ENCODE measurements at regions not wholly inside any gene's neighbourhood (a gene's known extent, or its start where the extent isn't known, plus 50 kb on each side); places are given as distances from the start of the nearest gene placed in this dataset.
A peak's percentile ranks its signal among the peaks of the same experiment; 100 is the strongest.

- no peak for TF ChIP-seq CTCF (IDR thresholded peaks at IDR 0.05; ENCODE audit: borderline replicate concordance, control extremely low read depth, extremely low read depth, insufficient read depth, missing control alignments)
- in situ Hi-C loops (cut with MboI; ENCODE audit: low sequenced_read_pairs, unreplicated experiment) = no loop called here
- no peak for DNase-seq (ENCODE audit: low spot score)
Observed at GRCh38 chr12:125201940-125202339, 136.7 kb downstream of the AACS start.

- no peak for TF ChIP-seq CTCF (IDR thresholded peaks at IDR 0.05; ENCODE audit: borderline replicate concordance, control extremely low read depth, extremely low read depth, insufficient read depth, missing control alignments)
- no peak for DNase-seq (ENCODE audit: low spot score)
- in situ Hi-C loops (cut with MboI; ENCODE audit: low sequenced_read_pairs, unreplicated experiment) = no loop called here
Observed at GRCh38 chr12:125202421-125202820, 137.2 kb downstream of the AACS start.

DNA sequence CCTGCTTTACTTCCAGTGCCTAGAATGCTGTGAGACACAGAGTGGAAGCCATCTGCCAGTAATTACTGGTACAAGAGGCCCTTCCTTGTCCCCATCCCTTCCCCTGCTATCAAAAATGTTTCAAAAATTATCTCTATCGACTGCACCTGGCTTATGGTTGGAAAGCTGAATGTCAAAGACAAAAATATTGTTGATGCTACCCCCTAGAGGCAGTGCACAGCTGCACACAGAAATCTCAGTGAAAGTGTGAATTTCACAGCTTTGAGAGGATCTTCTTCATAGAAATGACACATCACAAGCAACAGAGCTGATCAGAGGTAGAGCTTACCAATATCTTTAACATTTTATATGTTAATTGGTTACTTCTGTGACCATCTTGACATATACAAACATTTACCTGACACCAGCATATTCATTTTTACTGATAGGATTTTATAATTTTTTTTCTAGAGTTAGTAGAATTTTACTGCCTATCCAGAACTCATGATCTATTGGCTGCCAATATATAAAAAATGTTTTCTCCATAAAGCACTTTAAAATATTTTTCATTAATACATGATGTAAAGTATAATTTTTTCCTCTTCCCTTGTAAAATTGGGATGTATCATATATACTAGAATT lies 138.0 kb downstream of the AACS start:
- in situ Hi-C loops (cut with MboI; ENCODE audit: low sequenced_read_pairs, unreplicated experiment) = no loop called here
- TF ChIP-seq CTCF (IDR thresholded peaks at IDR 0.05; ENCODE audit: borderline replicate concordance, control extremely low read depth, extremely low read depth, insufficient read depth, missing control alignments) = peak; percentile 33
- no peak for DNase-seq (ENCODE audit: low spot score)

DNA sequence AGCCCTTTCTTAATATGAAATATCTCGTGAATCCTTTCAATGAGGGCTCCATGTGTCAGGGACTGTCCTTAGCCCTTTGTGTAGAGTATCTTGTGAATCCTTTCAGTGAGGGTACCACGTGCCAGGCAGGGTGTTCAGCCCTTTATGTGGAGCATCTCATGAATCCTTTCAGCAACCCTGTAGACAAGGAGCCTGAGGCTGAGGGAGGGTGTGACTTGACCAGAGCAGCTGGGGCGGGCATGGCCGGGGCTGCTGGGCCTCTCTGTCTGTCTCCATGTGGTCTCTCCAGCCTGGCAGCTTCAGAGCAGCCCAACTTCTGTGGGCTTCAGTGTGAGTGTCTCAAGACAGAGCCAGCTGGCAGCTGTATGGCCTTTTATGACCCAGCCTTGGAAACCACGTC lies 140.2 kb downstream of the AACS start:
- no peak for DNase-seq (ENCODE audit: low spot score)
- TF ChIP-seq CTCF (IDR thresholded peaks at IDR 0.05; ENCODE audit: borderline replicate concordance, control extremely low read depth, extremely low read depth, insufficient read depth, missing control alignments) = no peak
- in situ Hi-C loops (cut with MboI; ENCODE audit: low sequenced_read_pairs, unreplicated experiment) = no loop called here

GRCh38 chr12:125206711-125207110 lies 141.5 kb downstream of the AACS start:
- no peak for TF ChIP-seq CTCF (IDR thresholded peaks at IDR 0.05; ENCODE audit: borderline replicate concordance, control extremely low read depth, extremely low read depth, insufficient read depth, missing control alignments)
- DNase-seq (ENCODE audit: low spot score) = no peak
- in situ Hi-C loops (cut with MboI; ENCODE audit: low sequenced_read_pairs, unreplicated experiment) = no loop called here

GRCh38 chr12:125208334-125208733 lies 143.1 kb downstream of the AACS start:
- no peak for DNase-seq (ENCODE audit: low spot score)
- in situ Hi-C loops (cut with MboI; ENCODE audit: low sequenced_read_pairs, unreplicated experiment) = no loop called here
- TF ChIP-seq CTCF (IDR thresholded peaks at IDR 0.05; ENCODE audit: borderline replicate concordance, control extremely low read depth, extremely low read depth, insufficient read depth, missing control alignments) = no peak

Data from GM13976 (cell line).